Myocyte (in vitro differentiated cells): ENCODE measurements at regions not wholly inside any gene's neighbourhood (a gene's known extent, or its start where the extent isn't known, plus 50 kb on each side); places are given as distances from the start of the nearest gene placed in this dataset.
"Not testable (repeated sequence)": the region's sequence is repeated elsewhere in the genome, so short reads cannot be mapped to it uniquely, and the experiment has no call there.

ENCODE experiments used
- DNase-seq: peaks from one replicate; pipeline ENCODE4 v3.0.0-alpha.2; 2012; ENCODE audit warnings: low read depth

- no peak for DNase-seq
Measured at GRCh38 chr10:117457932-117458331, 82.7 kb upstream of the PDZD8 start.

DNA sequence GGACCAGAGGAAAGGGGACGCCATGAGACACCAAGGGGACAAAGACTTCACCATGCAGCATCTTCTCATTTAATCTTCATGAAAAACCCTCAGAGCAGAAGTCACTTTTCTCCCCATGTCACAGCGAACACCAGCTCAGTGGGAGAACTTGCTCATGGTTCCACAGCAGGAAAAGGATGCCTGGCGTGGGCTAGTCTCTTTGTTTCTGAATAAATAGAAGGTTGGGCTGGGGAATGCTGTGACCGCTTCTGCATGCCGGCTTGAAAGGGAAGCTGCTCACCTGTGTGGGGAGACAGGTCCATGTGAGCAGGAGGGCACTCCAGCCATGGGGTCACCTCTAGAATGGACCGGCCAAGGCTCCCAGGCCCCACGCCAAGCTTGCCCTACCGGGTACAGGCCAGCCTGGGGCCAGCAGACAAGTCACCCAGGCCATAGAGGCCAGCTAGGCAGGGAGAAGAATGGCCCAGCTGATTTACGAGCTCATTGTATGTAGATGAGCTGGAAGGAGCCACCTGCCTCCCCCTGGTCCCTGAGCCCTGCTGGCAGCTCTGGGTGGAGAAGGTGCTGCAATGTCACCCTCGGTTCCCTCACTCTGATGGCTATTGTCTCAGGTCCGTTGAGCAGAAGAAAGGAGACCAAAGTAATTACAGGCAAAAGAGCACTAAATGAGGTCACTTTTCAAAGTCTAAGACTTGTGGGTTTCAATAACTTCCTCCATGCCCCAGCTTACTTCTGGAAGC is 82.0 kb upstream of the PDZD8 start:
- DNase-seq, result no peak

- peak; percentile 69 for DNase-seq
Measured at GRCh38 chr10:117455346-117455745, 80.1 kb upstream of the PDZD8 start.

DNA sequence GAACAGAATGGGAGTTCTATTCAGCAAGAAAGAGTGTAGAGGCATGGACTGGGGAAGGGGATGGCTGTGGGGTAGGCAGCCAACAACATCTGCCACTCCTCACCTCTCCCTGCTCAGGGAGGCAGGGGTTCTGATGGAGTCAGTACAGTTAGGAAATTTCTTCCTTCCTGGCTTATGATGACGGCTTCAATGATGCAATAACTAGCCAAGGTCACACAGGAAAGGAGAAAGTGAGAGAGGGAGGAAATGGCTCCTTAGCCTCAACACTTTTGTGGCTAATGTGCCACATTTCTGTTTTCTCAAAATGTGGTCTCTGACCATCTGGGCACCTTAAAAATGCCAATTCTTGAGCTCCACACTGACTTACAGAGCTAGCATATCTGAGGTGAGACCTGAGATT is 79.3 kb upstream of the PDZD8 start:
- DNase-seq, result no peak

GRCh38 chr10:117453484-117453883 is 78.2 kb upstream of the PDZD8 start:
- not testable (repeated sequence) for DNase-seq

DNA sequence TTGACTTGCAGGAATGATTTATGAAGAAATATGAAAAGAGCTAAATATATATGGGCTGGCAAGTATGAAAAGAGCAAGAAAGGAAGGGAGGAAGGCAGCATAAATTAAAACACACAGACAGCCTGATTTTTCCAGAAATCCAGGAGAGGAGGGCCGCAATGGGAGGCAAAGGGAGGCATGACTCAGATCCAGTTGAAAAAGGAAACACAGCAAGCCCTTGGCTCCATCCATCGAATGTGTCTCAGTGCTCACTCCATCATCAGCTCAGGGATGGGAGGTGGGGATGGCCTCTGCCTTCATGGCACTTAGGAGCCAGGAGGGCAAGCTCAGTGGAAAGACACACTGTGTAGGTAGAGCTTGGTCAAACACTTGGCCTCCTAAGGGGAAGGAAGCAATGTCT is 75.7 kb upstream of the PDZD8 start:
- DNase-seq, result no peak

GRCh38 chr10:117449636-117450035 is 74.4 kb upstream of the PDZD8 start:
- DNase-seq, result no peak

DNA sequence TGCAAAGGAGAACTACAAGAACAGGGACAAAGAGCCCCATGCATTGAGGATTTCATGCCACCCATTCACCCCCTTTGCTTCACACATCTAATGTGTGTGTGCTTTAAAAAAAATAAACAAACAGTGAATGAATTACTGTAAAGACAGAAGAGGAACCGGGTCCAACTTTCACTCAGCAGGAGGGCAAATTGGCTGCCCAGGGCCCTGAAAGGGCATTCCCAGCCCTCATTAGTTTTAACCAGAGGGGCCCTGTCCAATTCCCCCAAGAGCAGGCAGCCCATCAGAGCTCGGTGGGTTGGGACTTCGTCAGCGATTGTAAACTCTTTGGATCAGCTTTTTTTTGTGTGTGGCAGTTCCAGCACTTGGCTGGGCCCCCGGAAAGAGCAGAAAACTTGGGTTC is 73.6 kb upstream of the PDZD8 start:
- DNase-seq, result no peak

- DNase-seq, result no peak
Measured at GRCh38 chr10:117445992-117446391, 70.8 kb upstream of the PDZD8 start.

GRCh38 chr10:117444497-117445040 is 69.3 kb upstream of the PDZD8 start:
- DNase-seq, result peak; percentile 25

DNA sequence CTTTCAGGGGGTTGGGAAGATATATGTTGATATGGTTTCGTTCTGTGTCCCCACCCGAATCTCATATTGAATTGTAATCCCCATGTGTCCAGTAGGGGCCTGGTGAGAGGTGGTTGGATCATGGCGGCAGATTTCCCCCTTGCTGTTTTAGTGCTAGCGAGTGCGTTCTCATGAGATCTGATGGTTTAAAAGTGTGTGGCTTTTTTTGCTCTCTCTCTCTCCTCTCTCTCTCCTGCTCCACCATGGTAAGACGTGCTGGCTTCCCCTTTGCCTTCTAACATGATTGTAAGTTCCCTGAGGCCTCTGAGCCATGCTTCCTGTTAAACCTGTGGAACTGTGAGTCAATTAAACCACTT is 68.4 kb upstream of the PDZD8 start:
- DNase-seq, result no peak

GRCh38 chr10:117442944-117443685 is 67.9 kb upstream of the PDZD8 start:
- DNase-seq, result peak; percentile 72

GRCh38 chr10:117442521-117442920 is 67.3 kb upstream of the PDZD8 start:
- DNase-seq, result no peak

- DNase-seq, result peak; percentile 95
Measured at GRCh38 chr10:117441812-117442443, 66.7 kb upstream of the PDZD8 start.

DNA sequence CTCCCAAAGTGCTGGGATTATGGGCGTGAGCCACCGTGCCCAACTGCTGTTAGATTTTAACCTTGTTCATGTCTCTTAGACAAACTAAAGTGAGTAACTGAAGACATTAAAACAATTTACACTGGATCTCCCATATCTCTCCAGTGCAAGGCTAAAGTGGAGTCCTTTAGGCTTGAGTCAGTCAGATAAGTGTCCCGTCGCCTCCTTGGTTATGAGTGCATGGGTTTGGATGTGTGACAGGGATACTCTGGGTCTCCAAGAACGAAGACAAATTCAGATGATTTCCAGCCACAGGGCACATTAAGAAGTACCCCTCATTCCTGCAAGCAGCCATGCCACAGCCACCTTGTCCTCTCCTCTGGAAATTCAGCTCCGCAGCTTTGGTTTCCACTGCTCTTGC is 66.1 kb upstream of the PDZD8 start:
- DNase-seq, result no peak

DNA sequence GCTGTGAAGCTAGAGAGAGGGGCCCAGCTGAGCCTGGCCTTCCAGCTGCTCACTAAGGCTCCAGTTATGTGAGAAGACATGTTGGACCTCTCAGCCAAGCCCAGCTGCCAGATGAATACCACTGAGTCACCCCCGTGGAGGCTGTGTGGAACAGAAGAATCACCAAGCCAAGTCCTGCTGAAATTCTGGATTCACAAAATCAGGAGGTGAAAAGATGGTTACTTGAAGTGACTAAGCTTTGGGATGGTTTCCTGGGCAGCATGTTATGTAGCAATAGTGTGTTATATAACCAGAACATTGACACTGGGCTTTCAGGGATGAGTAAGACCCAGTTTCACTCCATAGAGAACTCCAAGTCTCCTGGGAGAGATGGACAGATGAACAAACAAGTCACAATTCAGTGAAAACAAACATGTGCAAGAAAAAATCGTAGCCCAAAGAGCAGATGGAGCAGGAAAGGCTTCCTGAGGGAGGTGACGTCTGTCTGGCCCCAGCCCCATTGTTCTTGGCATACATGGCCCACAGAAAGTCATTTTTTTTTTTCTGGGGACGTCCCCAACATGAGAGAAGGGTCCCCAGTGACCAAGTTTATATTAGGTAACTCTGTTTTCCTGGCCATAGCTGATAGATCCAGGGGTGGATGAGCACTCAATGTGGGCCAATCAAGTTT is 64.1 kb upstream of the PDZD8 start:
- peak; percentile 56 for DNase-seq

- no peak for DNase-seq
Measured at GRCh38 chr10:117432866-117433265, 57.6 kb upstream of the PDZD8 start.

GRCh38 chr10:117431160-117431559 is 55.9 kb upstream of the PDZD8 start:
- DNase-seq, result peak; percentile 54

DNA sequence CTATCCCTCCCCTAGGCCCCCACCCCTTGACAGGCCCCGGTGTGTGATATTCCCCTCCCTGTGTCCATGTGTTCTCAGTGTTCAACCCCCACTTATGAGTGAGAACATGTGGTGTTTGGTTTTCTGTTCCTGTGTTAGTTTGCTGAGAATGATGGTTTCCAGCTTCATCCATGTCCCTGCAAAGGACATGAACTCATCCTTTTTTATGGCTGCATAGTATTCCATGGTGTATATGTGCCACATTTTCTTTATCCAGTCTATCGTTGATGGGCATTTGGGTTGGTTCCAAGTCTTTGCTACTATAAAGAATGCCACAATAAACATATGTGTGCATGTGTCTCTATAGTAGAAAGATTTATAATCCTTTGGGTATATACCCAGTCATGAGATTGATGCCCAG is 55.3 kb upstream of the PDZD8 start:
- not testable (repeated sequence) for DNase-seq

DNA sequence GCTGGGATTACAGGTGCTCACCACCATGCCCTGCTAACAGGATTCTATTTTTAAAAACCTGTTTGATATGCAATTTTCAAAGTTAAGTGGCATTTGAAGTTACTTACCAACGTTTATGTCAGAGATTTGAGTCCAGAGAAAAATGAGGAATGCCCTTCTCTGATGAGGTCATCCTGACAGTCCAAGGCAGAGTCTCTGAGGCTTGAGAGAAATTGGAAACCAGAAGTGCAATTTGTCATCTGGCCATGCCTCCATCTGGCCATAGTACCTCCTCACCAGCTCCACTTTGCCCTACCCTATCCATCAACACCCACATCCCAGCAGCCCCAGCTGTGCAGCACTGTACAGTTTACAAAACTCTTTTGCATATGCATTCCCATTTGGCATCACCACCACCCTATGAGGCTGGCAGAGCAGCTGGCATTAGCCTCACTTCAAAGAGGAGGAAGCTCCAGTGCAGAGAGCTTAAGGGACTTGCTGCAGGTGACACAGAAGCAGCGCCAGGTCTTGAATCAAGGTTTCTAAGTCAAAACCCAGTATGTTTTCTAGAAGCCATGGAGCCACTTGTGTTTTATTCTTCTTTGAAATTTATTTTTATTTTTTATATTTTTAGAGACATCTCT is 54.5 kb upstream of the PDZD8 start:
- DNase-seq, result no peak

DNA sequence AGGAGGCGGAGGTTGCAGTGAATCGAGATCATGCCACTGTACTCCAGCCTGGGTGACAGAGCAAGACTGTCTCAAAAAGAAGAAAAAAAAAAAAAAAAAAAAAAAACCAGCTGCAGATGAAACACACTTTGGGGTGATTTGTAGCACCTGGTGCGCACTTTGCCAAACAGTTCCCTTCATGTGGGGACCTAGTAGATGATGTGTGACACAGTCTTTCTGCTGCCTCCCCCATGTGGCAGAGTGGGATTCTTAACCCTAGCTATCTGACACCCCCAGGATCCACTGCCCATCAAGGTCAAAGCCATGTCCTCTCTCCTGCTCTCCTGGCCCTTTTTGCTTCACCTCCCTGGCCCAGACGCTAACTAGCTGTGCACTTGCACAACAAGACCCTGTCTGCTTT is 52.1 kb upstream of the PDZD8 start:
- no peak for DNase-seq
